Hematopoietic multipotent progenitor cell (in vitro differentiated cells): ENCODE measurements at regions not wholly inside any gene's neighbourhood (a gene's known extent, or its start where the extent isn't known, plus 50 kb on each side); places are given as distances from the start of the nearest gene placed in this dataset.
"Not testable (repeated sequence)": the region's sequence is repeated elsewhere in the genome, so short reads cannot be mapped to it uniquely, and the experiment has no call there.

Experiments
- DNase-seq, 3 donors: peaks; one replicate each; pipeline ENCODE4 v3.0.0-alpha.2; 2011 to 2015; ENCODE audit warnings: low read depth in 2 of 3, low spot score in 2 of 3

DNA sequence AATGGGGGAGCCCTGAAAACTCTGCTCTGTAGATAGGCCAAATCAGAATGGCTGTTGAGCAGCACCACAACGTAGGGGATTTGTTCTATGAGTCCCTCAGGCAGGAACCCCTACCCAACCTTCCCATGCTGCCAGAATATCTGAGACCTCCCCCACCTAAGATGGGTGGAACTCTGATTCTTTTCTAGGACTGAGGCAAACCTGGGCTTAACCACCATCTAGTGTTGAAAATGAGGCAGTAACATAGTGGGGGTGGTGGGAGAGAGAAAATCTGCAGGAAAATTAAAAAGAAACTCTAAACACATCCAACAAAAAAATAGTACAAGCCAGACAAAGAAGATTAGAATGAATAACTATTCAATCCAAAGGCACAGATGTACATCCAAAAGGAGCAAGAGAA, 228.4 kb downstream of the ATPSCKMT start:
- DNase-seq: no peak

DNA sequence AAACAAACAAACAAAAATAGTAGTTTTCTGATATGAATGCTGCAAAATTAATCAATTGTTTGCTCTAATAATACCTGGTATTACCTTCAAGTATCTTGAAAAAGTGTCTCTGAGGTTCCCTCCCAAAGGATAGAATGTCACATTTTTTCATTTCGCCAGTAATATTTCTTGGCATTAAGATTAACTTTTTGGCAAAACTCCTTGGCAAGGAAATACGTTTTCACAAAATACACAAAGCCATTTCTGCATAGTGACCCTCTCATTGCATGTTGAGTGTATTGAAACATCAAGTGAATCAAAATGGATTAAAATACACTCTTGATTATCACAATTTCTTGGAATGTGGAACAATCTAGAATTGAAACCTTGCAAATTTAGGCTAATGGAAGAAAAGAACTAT, 230.5 kb downstream of the ATPSCKMT start:
- DNase-seq: no peak

DNA sequence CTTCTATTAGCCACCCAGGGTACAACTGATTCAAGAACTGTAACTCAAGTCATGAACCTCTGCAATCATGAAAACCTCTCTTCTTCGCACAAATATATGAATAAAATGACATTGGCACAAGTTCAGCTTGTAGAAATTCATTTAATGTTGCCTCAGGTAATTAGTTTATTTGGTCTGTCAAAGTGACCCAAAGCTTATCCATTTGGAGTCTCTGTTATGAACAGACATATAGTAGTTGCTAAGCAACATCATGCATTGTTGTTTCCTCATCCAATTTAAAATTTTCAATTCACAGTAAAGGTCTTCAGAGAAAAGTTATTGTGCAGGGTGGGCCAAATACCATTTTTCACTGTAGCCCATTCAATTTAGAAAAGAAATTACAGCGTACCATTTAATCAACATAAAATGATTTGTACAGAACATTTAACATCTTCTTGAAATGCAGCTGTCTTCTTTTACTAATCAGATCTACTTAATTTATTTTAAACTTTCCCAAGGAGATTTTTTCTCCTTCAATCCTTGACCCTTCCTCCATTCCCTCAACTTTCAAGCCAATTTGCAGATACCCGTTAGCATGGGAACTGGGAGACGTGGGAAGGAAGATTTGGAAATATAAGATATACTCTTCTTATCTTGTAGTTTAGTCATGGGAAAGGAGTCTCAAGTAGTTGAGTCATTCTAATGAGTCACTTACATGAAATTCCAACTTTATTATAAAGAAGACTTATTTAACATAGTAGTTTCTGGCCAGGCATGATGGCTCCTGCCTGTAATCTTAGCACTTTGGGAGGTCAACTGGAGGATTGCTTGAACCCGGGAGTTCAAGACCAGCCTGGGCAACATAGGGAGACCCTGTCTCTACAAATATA, 231.3 kb downstream of the ATPSCKMT start:
- DNase-seq: no peak

DNA sequence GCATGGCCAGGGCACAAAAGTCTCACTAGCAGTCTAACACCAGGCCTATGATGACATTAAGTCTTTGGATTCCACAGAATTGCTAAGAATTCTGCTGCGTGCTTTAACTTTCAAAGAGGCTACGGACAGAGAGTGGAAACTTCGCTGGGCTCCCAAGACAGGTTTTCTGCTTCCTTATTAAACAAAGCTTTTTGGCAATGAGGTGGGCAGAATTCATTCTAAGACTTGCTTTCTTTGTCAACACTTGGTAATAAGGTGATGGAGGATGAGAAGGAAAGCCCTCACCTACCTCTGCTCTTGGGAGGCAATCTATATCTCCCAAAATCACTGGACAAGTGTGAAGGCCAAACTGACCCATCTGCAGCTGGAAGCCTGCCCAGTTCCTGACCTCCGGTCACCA, 231.9 kb downstream of the ATPSCKMT start:
- DNase-seq: no peak

DNA sequence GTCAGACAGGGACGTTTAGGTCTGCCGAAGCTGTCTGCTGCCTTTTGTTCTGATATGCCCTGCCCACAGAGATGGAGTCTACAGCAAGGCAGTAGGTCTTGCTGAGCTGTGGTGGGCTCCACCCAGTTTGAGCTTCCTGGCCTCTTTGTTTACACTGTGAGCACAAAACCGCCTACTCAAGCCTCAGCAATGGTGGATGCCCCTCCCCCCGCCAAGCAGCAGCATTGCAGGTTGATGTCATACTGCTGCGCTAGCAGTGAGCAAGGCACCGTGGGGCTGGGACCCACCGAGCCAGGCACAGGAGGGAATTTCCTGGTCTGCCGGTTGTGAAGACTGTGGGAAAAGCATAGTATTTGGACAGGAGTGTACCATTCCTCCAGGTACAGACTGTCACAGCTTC, 233.1 kb downstream of the ATPSCKMT start:
- DNase-seq: not testable (repeated sequence)

DNA sequence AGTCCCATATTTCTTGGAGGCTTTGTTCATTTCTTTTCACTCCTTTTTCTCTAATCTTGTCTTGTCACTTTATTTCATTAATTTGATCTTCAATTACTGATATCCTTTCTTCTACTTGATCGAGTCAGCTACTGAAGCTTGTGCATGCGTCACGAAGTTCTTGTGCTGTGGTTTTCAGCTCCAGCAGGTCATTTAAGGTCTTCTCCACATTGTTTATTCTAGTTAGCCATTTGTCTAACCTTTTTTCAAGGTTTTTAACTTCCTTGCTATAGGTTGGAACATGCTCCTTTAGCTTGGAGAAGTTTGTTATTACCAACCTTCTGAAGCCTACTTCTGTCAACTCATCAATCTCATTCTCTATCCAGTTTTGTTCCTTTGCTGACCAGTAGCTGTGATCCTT, 234.0 kb downstream of the ATPSCKMT start:
- DNase-seq: not testable (repeated sequence)

DNA sequence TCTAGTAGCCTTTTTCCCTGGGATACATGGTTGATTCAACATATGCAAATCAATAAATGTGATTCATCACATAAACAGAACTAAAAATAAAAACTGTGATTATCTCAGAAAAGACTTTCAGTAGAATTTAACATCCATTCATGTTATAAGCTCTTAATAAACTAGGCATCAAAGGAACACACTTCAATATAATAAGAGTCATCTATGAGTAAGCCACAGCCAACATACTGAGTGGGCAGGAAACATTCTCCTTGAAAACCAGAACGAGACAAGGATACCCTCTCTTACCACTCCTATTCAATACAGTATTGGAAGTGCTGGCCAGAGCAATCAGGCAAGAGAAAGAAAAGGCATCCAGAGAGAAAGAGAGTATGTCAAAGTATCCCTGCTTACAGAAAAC, 239.9 kb downstream of the ATPSCKMT start:
- no peak for DNase-seq

DNA sequence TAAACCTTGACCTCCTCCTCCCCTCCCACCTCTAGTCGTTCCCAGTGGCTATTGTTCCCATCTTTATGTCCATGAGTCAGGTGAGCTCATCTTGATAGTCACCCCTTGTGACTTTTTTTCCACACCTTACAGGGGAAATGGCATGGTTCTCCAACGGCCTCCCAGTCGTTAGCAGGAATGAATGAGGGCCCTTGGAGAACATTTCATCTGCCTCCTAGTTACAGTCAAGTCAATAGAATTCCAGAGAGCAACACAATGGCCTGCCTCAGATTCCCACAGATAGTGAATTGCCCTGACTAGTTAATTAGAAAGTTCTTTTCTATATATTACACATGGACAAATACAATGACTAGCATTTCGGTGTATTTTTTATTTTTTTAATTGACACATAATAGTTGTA, 262.6 kb downstream of the ATPSCKMT start:
- no peak for DNase-seq

DNA sequence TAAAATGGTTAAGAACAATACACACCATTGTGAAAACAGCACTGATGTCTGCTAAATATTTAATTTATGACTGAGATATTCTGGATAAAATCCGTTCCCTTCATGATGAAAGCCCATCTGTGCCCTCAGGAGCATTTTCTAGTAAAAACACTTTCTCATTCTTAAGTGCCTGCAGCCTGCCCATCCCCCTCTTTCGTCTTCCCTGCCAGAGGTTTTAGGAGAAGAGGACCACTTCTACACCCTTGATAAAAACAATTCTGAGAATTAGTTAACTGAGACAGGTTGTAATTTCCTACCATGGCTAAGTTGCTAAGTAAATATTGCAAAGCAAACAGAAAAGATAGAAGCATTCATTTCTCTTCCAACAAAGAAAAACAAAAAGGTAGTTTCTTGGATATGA, 272.6 kb downstream of the ATPSCKMT start:
- DNase-seq: no peak

DNA sequence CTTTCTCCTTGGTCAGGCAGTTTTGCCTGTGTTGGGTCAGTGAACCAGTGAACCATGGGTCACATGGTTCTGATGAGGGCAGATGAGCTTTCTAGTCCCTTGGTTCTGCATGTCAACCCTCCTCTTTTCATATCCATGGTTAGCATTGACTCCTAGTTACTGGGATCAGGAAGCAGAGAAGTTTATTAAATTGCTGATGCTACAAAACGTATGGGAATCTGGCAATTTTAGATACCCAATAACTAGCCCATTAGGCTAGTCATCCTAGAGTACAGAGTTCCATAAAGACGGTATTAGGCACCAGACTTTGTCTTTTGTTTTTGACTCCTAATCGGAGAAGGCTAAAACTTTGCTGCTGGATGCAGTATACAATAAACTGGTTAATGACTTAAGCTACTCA, 273.1 kb downstream of the ATPSCKMT start:
- DNase-seq: no peak

DNA sequence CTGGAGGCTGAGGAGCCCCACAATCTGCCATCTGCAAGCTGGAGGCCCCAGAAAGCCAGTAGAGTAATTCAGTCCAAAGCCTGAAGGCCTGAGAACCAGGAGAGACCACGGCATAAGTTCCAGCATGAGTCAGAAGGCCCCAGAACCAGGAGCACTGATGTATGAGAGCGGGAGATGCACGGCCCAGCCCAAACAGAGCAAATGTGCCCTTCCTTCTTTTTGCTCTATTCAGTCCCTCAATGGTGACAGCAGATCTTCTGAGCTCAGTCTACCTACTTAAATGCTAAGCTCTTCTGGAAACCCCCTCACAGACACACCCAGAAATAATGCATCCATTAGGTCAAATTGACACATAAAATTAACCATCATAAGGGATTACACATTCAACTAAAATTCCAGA, 277.6 kb downstream of the ATPSCKMT start:
- no peak for DNase-seq

DNA sequence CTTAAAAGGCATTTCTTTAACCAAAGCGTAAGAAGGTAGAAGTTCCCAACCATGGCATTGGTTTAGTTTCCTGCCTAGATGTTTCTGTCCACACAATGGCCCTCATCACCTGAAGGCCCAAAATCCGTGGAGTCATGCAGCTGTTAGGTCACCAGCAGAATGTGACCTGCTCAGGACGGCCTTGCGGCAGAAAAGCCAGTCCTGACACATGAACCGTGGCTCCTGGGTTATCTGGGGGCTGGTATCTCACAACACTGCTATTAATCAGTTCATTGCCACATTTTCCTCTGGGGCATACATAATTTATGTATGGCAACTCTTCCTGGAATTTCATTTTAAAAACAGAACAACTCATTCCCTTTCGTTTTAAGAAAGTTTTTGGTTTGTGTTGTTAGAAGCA, 278.4 kb downstream of the ATPSCKMT start:
- DNase-seq: no peak

DNA sequence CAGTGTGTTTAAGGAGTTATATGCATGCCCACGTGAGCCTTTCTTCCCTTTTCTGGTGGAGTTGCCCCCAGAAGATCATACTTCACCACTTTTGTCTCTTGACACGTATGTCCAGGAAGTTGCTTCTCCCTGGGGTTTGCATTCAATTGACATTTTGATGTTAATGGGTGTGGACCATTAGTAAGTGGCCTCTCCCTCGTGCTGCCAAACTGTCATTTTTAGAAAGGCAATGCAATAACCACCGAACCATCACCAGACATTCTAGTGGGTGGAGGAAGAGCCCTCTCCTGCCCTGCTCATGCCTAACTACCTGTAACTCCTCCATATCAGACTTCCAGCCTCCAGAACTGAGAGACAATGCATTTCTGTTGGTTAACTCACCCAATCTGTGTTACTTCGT, 290.8 kb downstream of the ATPSCKMT start:
- no peak for DNase-seq

DNA sequence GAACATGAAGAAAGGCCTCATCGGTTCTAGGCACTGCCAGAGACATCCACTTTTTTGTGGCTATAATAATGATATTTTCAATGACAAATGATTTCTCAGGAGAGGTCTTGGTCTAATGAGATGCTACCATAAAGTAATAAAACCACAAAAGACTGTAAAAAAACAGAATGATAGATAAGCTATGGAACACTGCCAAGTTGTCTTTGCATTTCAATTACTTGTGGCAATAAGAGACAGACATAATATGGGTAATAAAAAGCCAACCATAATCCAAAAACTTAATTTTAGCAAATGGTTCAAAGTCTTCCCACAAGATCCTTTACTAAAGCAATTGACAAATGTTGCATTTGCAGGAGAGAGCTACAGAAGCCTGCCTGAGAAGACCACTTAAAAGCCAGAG, 292.5 kb downstream of the ATPSCKMT start:
- DNase-seq: no peak

DNA sequence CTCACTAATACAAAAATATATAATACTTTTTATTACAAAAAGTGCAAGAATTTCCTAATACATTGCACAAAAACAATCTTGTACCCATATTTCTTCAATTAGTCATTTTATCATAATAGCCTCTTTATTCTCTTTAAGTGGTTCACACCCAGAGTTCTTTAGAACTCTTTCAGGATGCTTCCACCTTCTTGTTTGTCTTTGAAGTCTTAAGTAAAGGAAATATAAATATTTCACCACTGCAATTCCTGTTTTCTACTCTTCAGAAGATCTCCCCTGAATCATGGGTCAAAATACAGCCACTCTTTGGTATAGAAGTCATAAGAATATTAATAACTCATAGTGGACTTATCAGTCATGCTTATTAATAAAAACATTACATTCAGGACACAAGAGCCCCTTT, 293.0 kb downstream of the ATPSCKMT start:
- DNase-seq: no peak

DNA sequence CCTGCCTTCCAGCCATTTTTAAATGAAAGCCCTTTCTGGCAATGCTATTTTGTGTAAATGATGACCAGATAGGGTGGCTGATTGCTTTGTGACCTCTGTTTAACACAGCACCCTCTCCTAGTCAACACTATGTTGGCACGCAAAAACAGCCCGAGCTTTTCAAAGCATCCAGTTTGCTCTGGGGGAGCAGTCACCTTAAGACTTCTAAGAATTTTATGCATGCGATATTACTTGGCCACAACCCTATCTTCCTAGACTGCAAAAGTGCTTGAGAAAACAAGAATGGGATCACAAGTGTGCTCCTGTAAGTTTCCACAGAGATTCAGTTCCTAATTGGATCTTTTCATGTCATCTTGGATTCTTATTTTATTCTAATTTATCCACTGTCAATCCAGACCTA, 294.1 kb downstream of the ATPSCKMT start:
- no peak for DNase-seq

DNA sequence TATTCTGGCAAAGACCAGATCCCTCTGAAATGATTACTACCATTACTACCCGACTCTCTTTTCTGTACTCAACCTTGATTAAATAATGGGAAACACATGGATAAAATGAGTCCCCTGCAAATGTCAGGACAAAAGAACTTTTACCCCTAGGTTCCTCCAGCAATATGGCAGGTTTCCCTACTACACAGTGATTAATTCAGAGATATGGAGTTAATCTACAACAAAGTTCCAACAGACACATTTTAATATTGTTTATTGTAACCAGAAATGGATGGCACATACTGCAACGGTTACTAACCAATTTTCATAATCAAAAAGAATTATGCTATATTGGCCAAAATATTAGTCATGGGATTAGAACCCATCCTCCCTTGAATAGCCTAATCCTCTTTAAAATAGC, 294.8 kb downstream of the ATPSCKMT start:
- no peak for DNase-seq

DNA sequence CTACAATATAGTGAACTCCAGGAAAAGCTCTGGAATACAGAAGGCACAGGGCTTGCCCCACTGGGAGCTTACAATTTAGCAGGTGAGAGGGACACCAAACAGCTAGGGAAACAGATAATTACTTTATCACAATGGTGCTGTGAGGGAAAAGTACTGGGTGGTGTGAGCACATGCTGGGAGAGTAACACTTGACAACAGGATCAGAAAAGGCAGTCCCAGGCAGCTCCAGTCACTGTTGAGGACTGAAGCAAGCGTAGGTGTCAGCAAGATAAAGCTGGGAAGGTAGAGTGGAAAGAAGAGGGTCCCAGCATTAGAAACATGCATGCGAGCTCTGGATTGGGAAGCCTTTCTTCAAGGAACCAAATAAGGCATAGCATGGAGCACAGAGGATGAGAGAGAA, 296.0 kb downstream of the ATPSCKMT start:
- no peak for DNase-seq

DNA sequence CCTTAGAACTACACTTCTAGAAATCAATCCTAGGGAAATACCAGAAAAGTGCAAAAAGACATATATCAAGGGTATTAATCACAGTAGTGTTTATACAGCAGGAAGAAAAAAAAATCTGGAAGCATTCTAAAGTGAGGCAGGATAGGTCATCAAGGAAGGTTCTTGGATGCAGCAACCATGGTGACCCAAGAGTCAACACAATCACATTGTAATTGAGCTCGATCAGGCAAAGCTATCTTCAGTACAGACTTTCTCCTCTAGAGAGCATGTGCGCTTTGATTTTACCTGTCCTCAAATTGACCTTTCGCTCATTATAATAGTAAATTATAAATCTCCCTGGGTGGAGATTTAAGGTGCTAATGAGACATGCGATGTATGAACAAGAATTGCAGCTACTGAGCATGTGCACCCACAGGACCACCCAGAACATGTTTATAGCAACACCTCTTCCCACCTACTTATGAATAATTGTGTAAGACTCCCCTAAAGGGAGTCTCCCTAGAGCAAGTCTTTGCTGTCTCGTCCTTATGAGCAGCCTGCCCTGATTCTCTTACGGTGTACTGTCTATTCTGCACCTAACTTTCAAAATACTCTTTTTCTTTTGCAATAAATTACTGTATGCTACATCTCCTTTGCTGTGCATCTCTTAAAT, 297.7 kb downstream of the ATPSCKMT start:
- DNase-seq: no peak

DNA sequence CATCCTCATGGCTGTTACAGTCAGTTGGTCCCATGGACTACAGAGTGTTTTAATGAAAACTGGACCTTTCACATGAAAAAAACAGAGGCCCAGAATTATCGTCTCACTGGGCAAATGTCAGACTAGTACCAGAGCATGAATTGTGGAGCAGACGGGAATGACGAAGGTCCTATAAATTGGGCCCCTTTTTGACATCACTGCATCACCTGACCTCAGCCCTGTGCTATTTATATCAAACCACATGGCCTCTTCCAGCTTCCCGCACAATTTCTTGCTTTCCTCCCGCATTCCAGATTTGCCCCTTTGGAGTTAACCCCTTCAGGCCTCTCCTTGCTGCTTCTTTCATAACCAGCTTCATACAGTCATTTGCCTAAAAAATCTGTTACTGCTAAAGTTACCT, 301.7 kb downstream of the ATPSCKMT start:
- no peak for DNase-seq

DNA sequence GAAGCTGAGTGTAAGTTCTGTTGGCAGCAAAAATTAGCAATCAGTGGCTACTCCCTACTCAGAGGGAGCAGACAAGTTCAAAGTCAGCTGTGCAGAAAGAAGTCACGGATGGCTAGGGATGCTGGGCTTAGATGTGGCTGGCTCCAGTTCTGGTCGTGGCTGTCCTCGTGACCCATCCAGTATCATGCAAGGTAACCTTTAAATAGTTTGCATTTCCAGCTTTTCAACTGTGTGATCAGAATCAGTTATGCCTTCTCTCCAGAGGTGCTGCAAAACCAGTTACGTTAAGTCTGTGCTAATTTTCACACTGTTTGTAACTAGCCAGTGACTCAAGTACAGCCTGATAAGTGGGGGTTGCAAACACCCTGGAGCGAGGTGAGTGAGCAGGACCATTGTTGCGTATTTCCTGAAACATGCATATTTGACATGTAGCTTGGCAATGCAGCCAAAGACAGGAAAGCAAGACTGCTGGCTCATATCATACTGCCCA, 302.4 kb downstream of the ATPSCKMT start:
- DNase-seq: no peak

DNA sequence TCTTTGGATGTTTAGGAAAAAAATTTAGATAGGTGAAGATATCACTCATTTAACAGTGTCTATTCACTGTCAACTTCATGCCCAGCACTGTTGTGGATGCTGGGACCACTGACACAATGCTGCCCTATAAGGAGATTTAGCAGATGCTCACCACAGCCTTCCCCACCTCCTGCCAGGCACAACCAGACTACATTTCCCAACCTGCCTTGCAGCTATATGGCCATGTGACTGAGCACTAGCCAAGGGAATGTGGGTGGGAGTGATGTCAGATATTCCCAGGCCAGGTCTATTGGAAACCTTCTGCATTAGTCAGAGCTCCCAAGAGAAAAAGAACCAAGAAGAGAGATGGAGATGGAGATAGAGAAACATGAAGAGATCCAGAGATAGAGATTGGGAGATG, 302.6 kb upstream of the TAS2R1 start:
- DNase-seq: no peak
